Vagina (tissue), 2 donors: ENCODE measurements at regions not wholly inside any gene's neighbourhood (a gene's known extent, or its start where the extent isn't known, plus 50 kb on each side); places are given as distances from the start of the nearest gene placed in this dataset.

Source experiments
- CTCF ChIP-seq, 3 experiments: fragments of 450-650 bp in 2 of 3; fragments of 200-600 bp in 1 of 3; sonication (generic) in 1 of 3; IDR thresholded peaks; one replicate each; pipeline ENCODE4 v1.5.1; 2017 to 2019; ENCODE audit warnings: antibody characterized with exemption in 3 of 3, mild to moderate bottlenecking in 2 of 3, moderate library complexity in 2 of 3
- POLR2A ChIP-seq, 2 donors: fragments of 450-650 bp; IDR thresholded peaks; one replicate each; pipeline ENCODE4 v1.6.1; 2017; ENCODE audit warnings: antibody characterized with exemption in 2 of 2, mild to moderate bottlenecking in 2 of 2, moderate library complexity in 2 of 2
- POLR2AphosphoS5 ChIP-seq, 2 donors: sonication (generic); formaldehyde crosslinking; IDR thresholded peaks; one replicate each; pipeline ENCODE4 v1.9.0; 2017; ENCODE audit warnings: antibody characterized with exemption in 2 of 2, mild to moderate bottlenecking in 2 of 2, low read depth in 1 of 2; ENCODE audit not compliant: insufficient read depth in 1 of 2

DNA sequence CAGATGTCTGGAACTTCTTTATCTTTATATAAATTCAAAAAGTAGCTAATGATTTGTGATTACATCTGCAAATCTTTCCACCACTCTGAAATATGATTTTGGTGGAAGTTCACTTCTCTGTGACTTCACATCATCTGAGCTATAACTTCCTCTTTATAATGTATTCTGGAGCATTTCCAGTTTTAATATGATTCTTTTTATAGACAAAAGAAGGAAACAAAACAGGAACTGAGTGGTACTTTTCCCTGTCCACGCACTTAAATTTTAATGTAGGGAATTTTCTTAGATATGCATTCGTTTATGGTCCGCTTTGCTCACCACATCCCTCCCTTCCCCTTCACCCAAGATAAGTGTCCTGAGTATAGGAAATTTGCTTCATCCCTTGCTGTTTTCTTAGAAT, 333.5 kb downstream of the CHSY3 start:
- TF ChIP-seq CTCF (IDR thresholded peaks at IDR 0.05) (no peak), POLR2A (IDR thresholded peaks at IDR 0.05) (no peak), POLR2AphosphoS5 (IDR thresholded peaks at IDR 0.05; ENCODE audit: insufficient read depth in 1 of 2, low read depth in 1 of 2) (no peak)
